GM10266 (cell line): ENCODE measurements at regions not wholly inside any gene's neighbourhood (a gene's known extent, or its start where the extent isn't known, plus 50 kb on each side); places are given as distances from the start of the nearest gene placed in this dataset.

Experiments used
- DNase-seq: peaks from one replicate; pipeline ENCODE4 v3.0.0; 2012; ENCODE audit errors: extremely low spot score
- TF ChIP-seq, protein P1 (sequence below): IDR thresholded peaks from 2 replicates; pipeline ENCODE4 v1.5.1; 2012; ENCODE audit warnings: mild to moderate bottlenecking, low read depth; ENCODE audit not compliant: control insufficient read depth, insufficient read depth; ENCODE audit errors: missing control alignments

DNA sequence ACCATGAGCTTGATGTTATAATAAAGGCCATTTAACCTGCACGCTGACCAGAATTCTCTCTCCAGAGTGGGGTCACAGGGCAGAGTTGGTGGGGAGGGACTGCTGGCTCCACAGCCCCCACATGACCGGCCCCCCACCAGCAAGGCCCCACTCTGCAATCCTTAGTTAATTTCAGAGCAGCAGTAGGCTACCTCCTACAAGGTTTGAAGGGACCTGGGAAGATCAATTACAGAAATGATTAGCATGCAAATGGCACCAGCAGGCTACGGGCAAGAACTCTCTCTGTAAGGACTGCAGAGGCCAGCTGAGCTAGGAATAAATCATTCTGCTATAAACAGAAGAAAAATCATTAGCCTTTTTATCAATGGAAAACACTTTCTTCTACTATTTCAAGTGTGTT, 135.3 kb downstream of the C1D start:
- TF ChIP-seq, protein P1, sequence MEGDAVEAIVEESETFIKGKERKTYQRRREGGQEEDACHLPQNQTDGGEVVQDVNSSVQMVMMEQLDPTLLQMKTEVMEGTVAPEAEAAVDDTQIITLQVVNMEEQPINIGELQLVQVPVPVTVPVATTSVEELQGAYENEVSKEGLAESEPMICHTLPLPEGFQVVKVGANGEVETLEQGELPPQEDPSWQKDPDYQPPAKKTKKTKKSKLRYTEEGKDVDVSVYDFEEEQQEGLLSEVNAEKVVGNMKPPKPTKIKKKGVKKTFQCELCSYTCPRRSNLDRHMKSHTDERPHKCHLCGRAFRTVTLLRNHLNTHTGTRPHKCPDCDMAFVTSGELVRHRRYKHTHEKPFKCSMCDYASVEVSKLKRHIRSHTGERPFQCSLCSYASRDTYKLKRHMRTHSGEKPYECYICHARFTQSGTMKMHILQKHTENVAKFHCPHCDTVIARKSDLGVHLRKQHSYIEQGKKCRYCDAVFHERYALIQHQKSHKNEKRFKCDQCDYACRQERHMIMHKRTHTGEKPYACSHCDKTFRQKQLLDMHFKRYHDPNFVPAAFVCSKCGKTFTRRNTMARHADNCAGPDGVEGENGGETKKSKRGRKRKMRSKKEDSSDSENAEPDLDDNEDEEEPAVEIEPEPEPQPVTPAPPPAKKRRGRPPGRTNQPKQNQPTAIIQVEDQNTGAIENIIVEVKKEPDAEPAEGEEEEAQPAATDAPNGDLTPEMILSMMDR = no peak
- DNase-seq = no peak

DNA sequence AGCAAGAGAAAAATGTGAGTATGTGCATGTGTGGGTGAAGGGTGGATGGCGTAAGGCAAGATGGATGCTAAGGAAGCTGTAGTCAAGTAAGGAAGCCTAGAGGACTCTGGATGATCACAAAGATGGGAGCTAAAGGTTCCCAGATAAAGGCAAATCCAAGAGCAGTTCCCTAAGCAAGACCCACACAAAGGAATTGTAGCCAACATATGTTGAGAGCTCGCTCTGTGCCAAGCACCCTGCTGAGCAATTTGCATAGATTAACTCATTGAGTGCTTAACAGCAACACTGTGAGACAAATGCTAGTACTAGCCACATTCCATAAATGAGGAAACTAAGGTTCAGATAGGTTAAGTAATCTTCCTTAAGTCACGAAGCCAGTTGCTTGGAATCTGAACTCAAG, 132.6 kb downstream of the C1D start:
- TF ChIP-seq, protein P1 = no peak
- no peak for DNase-seq

DNA sequence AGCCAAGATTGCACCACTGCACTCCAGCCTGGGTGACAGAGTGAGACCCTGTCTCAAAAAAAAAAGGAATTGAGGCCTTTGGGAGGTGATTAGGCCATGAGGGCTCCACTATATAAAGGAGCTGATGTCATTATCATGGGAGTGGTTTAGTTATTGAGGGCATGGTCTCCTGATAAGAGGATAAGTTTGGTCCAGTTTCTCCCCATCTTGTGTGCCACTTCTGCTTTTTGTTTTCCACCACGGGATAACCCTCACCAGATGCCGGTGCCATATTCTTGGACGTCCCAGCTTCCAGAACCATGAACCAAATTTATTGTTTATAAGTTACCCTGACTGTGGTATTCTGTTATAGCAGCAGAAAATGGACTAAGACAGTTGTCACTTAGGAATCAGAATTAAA, 125.8 kb downstream of the C1D start:
- TF ChIP-seq, protein P1 = no peak
- DNase-seq = no peak

DNA sequence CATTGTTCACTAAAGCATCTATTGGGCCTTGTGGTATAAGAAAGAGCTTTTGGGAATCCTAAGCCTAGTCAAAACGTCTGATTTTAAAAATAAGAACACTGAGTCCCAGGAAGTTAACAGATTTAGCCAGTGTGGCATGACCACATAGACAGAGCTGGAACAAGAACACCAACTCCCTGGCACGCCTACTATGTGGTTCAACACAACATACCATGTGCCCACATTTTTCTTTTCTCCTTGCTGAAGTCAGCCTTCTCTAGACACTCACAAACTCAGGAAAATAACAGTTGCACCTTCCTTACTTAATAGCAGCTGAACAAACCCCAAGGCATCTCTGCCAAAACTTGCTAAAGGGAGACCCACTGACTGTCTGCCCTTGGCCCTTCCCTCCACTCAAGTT, 124.8 kb downstream of the C1D start:
- TF ChIP-seq, protein P1 = no peak
- no peak for DNase-seq

DNA sequence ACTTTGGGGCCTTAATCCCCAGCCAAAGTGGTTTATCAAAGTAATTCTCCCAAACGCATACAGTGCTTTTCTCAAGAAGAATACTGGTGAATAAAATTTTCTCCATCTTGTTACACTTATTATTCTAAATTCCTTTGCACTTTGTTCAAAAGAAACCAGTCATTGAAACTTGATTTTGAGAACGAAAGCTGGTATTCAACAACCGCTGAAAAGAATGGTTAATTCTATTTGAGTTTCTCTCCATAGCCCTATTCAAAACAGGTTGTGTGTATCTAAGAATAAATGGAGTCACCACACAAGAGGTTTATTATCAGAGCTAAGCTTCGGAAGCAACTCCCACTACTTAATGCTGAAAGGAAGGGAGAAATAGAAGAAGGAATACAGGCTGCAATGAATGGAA, 117.7 kb downstream of the C1D start:
- no peak for DNase-seq
- TF ChIP-seq, protein P1 = no peak

DNA sequence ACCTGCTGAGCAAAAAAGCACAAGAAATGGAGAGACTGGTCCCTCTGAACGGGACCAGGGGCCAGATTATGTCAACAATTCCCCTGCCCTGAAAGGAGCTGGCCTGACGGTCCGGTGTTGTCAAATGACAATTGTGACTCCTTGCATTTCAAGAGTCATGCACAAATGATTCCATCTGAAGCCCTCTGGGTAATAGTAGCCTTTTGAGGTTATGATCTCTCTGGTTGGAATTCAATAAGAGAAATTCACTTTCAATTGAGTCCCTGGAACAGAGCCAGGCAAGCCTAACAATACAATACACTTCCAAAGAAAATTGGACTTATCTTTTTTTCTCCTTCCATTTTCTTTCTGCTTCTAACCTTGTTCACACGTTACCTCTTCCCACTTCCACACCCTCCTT, 116.9 kb downstream of the C1D start:
- DNase-seq = no peak

DNA sequence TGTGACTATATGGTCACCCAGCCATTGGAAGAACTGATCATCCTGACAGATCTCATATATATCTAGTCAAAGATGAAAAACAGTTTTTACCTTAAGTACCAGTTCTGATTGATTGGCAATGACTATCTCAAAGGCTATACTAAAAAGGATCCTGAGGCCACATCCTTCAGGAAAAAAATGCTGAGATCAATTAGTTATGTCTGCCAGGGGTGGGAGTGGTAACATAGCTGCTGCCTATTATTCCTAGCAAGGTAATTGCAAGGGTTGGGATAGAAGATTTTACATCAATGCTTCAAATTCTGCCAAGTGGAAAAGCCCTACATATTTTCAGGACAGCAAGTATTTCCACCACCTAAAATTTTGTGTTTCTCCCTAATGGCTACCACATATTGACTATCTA, 114.7 kb downstream of the C1D start:
- TF ChIP-seq, protein P1 = no peak
- DNase-seq = no peak

More for the DNA sequence above, 116.9 kb downstream of the C1D start:
- TF ChIP-seq, protein P1 = no peak
